Loucy (cell line): ENCODE measurements at regions not wholly inside any gene's neighbourhood (a gene's known extent, or its start where the extent isn't known, plus 50 kb on each side); places are given as distances from the start of the nearest gene placed in this dataset.

ENCODE experiments used
- CTCF ChIP-seq: fragments of 200-600 bp; sonication (generic); conservative IDR thresholded peaks from 2 replicates; pipeline ENCODE4 v1.5.1; 2014; ENCODE audit warnings: mild to moderate bottlenecking, antibody characterized with exemption, low read length
- EZH2phosphoT487 ChIP-seq: fragments of 200-600 bp; IDR thresholded peaks from 2 replicates; pipeline ENCODE4 v1.6.1; 2018; ENCODE audit warnings: antibody characterized with exemption, mild to moderate bottlenecking, moderate library complexity, borderline replicate concordance

- TF ChIP-seq CTCF (no peak), EZH2phosphoT487 (no peak)
Observed at GRCh38 chr11:95322539-95322938, 91.5 kb upstream of the SESN3 start.
